Activated CD4-positive, alpha-beta memory T cell treated with anti-CD3 and anti-CD28 coated beads for 36 hours (primary cell): ENCODE measurements at regions not wholly inside any gene's neighbourhood (a gene's known extent, or its start where the extent isn't known, plus 50 kb on each side); places are given as distances from the start of the nearest gene placed in this dataset.

Experiments
- CTCF ChIA-PET: fragments of 350-600 bp; sonication (Branson Sonifier 250); formaldehyde crosslinking; loops from one replicate; lab custom pipeline; 2021; ENCODE audit warnings: antibody characterized with exemption, inconsistent platforms; lab: Charles Lee
- POLR2A ChIA-PET: fragments of 350-600 bp; sonication (Branson Sonifier 250); formaldehyde crosslinking; loops from one replicate; lab custom pipeline; 2021; ENCODE audit warnings: antibody characterized with exemption; lab: Charles Lee
- DNase-seq: peaks from one replicate; pipeline ENCODE4 v3.0.0-alpha.2; 2020
- H3K27ac Mint-ChIP-seq: one replicate; pipeline ENCODE4 v1.8.0; 2021; ENCODE audit warnings: mixed read lengths
- H3K27me3 Mint-ChIP-seq: one replicate; pipeline ENCODE4 v1.8.0; 2021; ENCODE audit warnings: mixed read lengths
- H3K36me3 Mint-ChIP-seq: one replicate; pipeline ENCODE4 v1.8.0; 2021; ENCODE audit warnings: mixed read lengths
- H3K4me1 Mint-ChIP-seq: one replicate; pipeline ENCODE4 v1.8.0; 2021; ENCODE audit warnings: low read depth, mixed read lengths
- H3K4me3 Mint-ChIP-seq: one replicate; pipeline ENCODE4 v1.8.0; 2021; ENCODE audit warnings: mild to moderate bottlenecking, mixed read lengths
- H3K9me3 Mint-ChIP-seq: one replicate; pipeline ENCODE4 v1.8.0; 2021; ENCODE audit warnings: mixed read lengths
- intact Hi-C: fragments of 100-400 bp; cut with micrococcal nuclease; formaldehyde crosslinking; loops from one replicate; pipeline ENCODE4 v1.15.1; 2023

DNA sequence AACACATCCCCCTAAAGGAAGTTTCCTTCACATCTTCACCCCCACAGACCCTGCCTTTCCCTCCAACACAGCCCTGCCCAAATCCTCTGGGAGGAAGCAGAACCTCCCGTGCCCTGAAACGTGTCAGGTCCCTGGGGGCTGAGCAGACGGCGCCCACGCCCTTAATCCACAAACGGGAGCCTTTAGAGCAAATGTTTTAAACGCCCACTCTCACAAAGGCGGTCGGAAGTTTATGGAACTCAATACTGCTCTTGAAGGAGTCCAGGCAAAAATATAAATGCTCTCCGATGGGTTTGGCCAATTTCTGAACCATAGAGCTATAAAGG, 237.1 kb upstream of the AFDN start:
- Mint-ChIP-seq H3K27ac (no peak overlapping the region), H3K4me1 (no peaks in the 10 kb centered on the region), H3K27me3 (peaks cover 13% of the 10 kb centered on the region), H3K4me3 (no peak overlapping the region), H3K9me3 (peaks cover 5% of the 10 kb centered on the region), H3K36me3 (no peaks in the 10 kb centered on the region)
- ChIA-PET CTCF (no interaction called here), POLR2A (no interaction called here)
- no peak for DNase-seq
- intact Hi-C loops = no loop called here

DNA sequence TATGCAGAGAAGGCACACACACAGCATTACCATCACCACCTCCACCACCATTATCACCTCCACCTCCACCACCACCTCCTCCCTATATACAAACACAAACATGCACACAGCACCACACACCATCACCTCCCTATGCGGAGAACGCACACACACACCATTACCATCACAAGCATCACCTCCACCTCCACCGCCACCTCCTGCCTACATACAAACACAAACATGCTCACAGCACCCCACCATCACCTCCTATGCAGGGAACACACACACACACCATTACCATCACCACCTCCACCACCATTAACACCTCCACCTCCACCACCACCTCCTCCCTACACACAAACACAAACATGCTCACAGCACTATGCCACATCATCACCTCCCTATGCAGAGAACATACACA, 236.5 kb upstream of the AFDN start:
- Mint-ChIP-seq H3K27me3 (peaks cover 11% of the 10 kb centered on the region), H3K27ac (no peak overlapping the region), H3K9me3 (peaks cover 5% of the 10 kb centered on the region), H3K4me1 (no peaks in the 10 kb centered on the region), H3K36me3 (no peaks in the 10 kb centered on the region), H3K4me3 (no peak overlapping the region)
- CTCF ChIA-PET = no interaction called here
- intact Hi-C loops = no loop called here
- POLR2A ChIA-PET = no interaction called here
- no peak for DNase-seq
